HepG2 (cell line): ENCODE measurements at regions not wholly inside any gene's neighbourhood (a gene's known extent, or its start where the extent isn't known, plus 50 kb on each side); places are given as distances from the start of the nearest gene placed in this dataset.

Experiments used
- ATAC-seq: fragments of 200-7000 bp; cut with Tn5 transposase; 3 replicates; pipeline ENCODE4 v1.9.1; 2020; ENCODE audit warnings: mild to moderate bottlenecking, moderate library complexity
- BruUV-seq: library from RNA; stranded (reverse); fragments of 400-500 nt; replicated peaks from 2 replicates; lab custom pipeline; 2021; lab: Mats Ljungman, UMichigan
- CTCF ChIA-PET: fragments of 300-600 bp; formaldehyde crosslinking; extraction: SDS; loops from one replicate; lab custom pipeline; 2021; ENCODE audit warnings: low total read pairs, inconsistent platforms, low intra/inter-chr PET ratio; lab: Yijun Ruan, JAX
- POLR2A ChIA-PET: fragments of 350-600 bp; sonication (Branson Sonifier 250); formaldehyde crosslinking; loops from one replicate; lab custom pipeline; 2020; ENCODE audit warnings: antibody characterized with exemption, inconsistent platforms; lab: Yijun Ruan, JAX
- DNase-seq: peaks from one replicate; pipeline ENCODE4 v3.0.0-alpha.2; 2015; ENCODE audit warnings: low spot score
- FAIRE-seq: peaks from 3 replicates; lab custom pipeline; 2011; peaks lifted over from hg19 to GRCh38; lab: Jason Lieb, UNC
- H2AFZ ChIP-seq: one replicate; pipeline ENCODE4 v1.6.1; 2011; ENCODE audit warnings: low read length, inconsistent platforms
- H3K27ac ChIP-seq: fragments of 300-600 bp; 3 replicates; pipeline ENCODE4 v1.8.0; 2011; ENCODE audit warnings: mixed run types, mild to moderate bottlenecking, mixed read lengths, low read length, inconsistent platforms; ENCODE audit not compliant: insufficient read depth; ENCODE audit errors: extremely low read length
- H3K27me3 ChIP-seq, 2 experiments: fragments of 200-600 bp in 1 of 2; 2 replicates in 1 of 2; 3 replicates in 1 of 2; pipeline versions ENCODE4 v1.6.0 to v1.8.0; 2011; ENCODE audit warnings: low read length in 2 of 2, mild to moderate bottlenecking in 2 of 2, moderate library complexity in 2 of 2, inconsistent platforms in 1 of 2; ENCODE audit not compliant: insufficient read depth in 2 of 2, control insufficient read depth in 1 of 2
- H3K36me3 ChIP-seq, 2 experiments: fragments of 200-600 bp in 1 of 2; replicated peaks in 1 of 2; 2 replicates in 1 of 2; 3 replicates in 1 of 2; pipeline versions ENCODE4 v1.5.1 to v1.8.0; 2011; ENCODE audit warnings: low read length in 2 of 2, inconsistent platforms in 1 of 2; ENCODE audit not compliant: insufficient read depth in 2 of 2, control insufficient read depth in 1 of 2
- H3K4me1 ChIP-seq: 2 replicates; pipeline ENCODE4 v1.5.1; 2012; ENCODE audit warnings: low read length, inconsistent platforms; ENCODE audit not compliant: insufficient read depth
- H3K4me2 ChIP-seq: 2 replicates; pipeline ENCODE4 v1.6.0; 2011; ENCODE audit warnings: low read depth, low read length, inconsistent platforms
- H3K4me3 ChIP-seq, 3 experiments: fragments of 200-600 bp in 1 of 3; sonication (generic), shearing (Covaris generic) in 1 of 3; replicated peaks in 1 of 3; 2 replicates each; pipeline ENCODE4 v1.5.1; 2011 to 2016; ENCODE audit warnings: low read length in 3 of 3, inconsistent platforms in 2 of 3, low read depth in 2 of 3, mild to moderate bottlenecking in 2 of 3, control low read depth in 1 of 3, mixed read lengths in 1 of 3; ENCODE audit not compliant: insufficient read depth in 1 of 3
- H3K79me2 ChIP-seq: one replicate; pipeline ENCODE4 v1.6.1; 2011; ENCODE audit warnings: low read length, inconsistent platforms; ENCODE audit not compliant: insufficient read depth
- H3K9ac ChIP-seq: 2 replicates; pipeline ENCODE4 v1.6.0; 2011; ENCODE audit warnings: mild to moderate bottlenecking, low read depth, low read length, inconsistent platforms; ENCODE audit not compliant: insufficient read depth
- H3K9me3 ChIP-seq: 2 replicates; pipeline ENCODE4 v1.5.1; 2012; ENCODE audit warnings: mild to moderate bottlenecking, low read length
- H4K20me1 ChIP-seq: 2 replicates; pipeline ENCODE4 v1.6.0; 2011; ENCODE audit warnings: inconsistent platforms, mild to moderate bottlenecking, low read length, moderate library complexity; ENCODE audit not compliant: insufficient read depth
- ARID5B ChIP-seq: IDR thresholded peaks from 2 replicates; pipeline ENCODE4 v1.4.0; 2020; ENCODE audit warnings: mild to moderate bottlenecking, missing genetic modification reagents
- DMAP1 ChIP-seq: IDR thresholded peaks from 2 replicates; pipeline ENCODE4 v1.6.1; 2016
- FOSL1 ChIP-seq: sonication (generic); formaldehyde crosslinking; IDR thresholded peaks from 2 replicates; pipeline ENCODE4 v1.9.0; 2021; ENCODE audit warnings: missing genetic modification reagents, borderline replicate concordance
- KLF15 ChIP-seq: sonication (generic); formaldehyde crosslinking; IDR thresholded peaks from 2 replicates; pipeline ENCODE4 v1.8.1; 2023; ENCODE audit warnings: borderline replicate concordance, mild to moderate bottlenecking, inconsistent platforms, missing genetic modification reagents, mixed read lengths
- MAFG ChIP-seq: sonication (generic); formaldehyde crosslinking; IDR thresholded peaks from 2 replicates; pipeline ENCODE4 v1.5.1; 2020; ENCODE audit warnings: mild to moderate bottlenecking, missing genetic modification reagents
- RAD51 ChIP-seq: fragments of 450-650 bp; IDR thresholded peaks from 2 replicates; pipeline ENCODE4 v1.6.1; 2016; ENCODE audit warnings: borderline replicate concordance
- REL ChIP-seq: sonication (generic); formaldehyde crosslinking; conservative IDR thresholded peaks from 2 replicates; pipeline ENCODE4 v1.8.0; 2022; ENCODE audit warnings: mild to moderate bottlenecking, missing genetic modification reagents, moderate library complexity
- ZNF253 ChIP-seq: sonication (generic); formaldehyde crosslinking; IDR thresholded peaks from 2 replicates; pipeline ENCODE4 v1.8.0; 2022; ENCODE audit warnings: mild to moderate bottlenecking, missing genetic modification reagents, borderline replicate concordance
- ZNF260 ChIP-seq: sonication (generic); formaldehyde crosslinking; IDR thresholded peaks from 2 replicates; pipeline ENCODE4 v1.4.0; 2020; ENCODE audit warnings: missing genetic modification reagents, low read depth, mild to moderate bottlenecking, borderline replicate concordance
- ZNF556 ChIP-seq: sonication (generic); formaldehyde crosslinking; IDR thresholded peaks from 2 replicates; pipeline ENCODE4 v1.4.0; 2020; ENCODE audit warnings: mild to moderate bottlenecking, missing genetic modification reagents, borderline replicate concordance
- ZNF720 ChIP-seq: sonication (generic); formaldehyde crosslinking; IDR thresholded peaks from 2 replicates; pipeline ENCODE4 v1.4.0; 2020; ENCODE audit warnings: missing genetic modification reagents
- ZNF749 ChIP-seq: sonication (generic); formaldehyde crosslinking; IDR thresholded peaks from 2 replicates; pipeline ENCODE4 v1.8.0; 2022; ENCODE audit warnings: mild to moderate bottlenecking, missing genetic modification reagents, moderate library complexity, borderline replicate concordance
- ZNF75D ChIP-seq: sonication (generic); formaldehyde crosslinking; IDR thresholded peaks from 2 replicates; pipeline ENCODE4 v1.8.1; 2023; ENCODE audit warnings: missing genetic modification reagents, mild to moderate bottlenecking, borderline replicate concordance
- ZNF790 ChIP-seq: sonication (generic); formaldehyde crosslinking; IDR thresholded peaks from 2 replicates; pipeline ENCODE4 v1.8.0; 2022; ENCODE audit warnings: missing genetic modification reagents, mild to moderate bottlenecking, borderline replicate concordance
- WGBS: methylation state at CpG from one replicate; pipeline ENCODE4 v1.1.6; 2017; ENCODE audit warnings: low lambda C conversion rate; 5-methylcytosine and 5-hydroxymethylcytosine counted together
- in situ Hi-C: cut with HindIII; loops from 2 replicates; pipeline ENCODE4 v1.10.0; 2017; ENCODE audit warnings: low pct_unique_long_range_greater_than_20kb; ENCODE audit not compliant: extremely low pct_ligation_motif_present
- intact Hi-C: fragments of 100-400 bp; cut with micrococcal nuclease; formaldehyde crosslinking; loops from one replicate; pipeline ENCODE4 v1.10.0; 2022; ENCODE audit not compliant: unreplicated experiment

- H3K27me3 ChIP-seq = peaks cover 1 to 8% of the 10 kb centered on the region in 2 experiments; a peak in 2 of 5 replicates
- no peaks in the 10 kb centered on the region for H4K20me1 ChIP-seq
- ATAC-seq = no peak
- no peak overlapping the region for H3K27ac ChIP-seq
- no peaks in the 10 kb centered on the region for H3K79me2 ChIP-seq
- H3K4me2 ChIP-seq = no peak overlapping the region
- CTCF ChIA-PET = no interaction called here
- H3K9me3 ChIP-seq = no peaks in the 10 kb centered on the region
- no peaks in the 10 kb centered on the region for H3K4me1 ChIP-seq
- no TSS peak for BruUV-seq
- H3K36me3 ChIP-seq = no peaks in the 10 kb centered on the region
- in situ Hi-C loops = no loop called here
- H2AFZ ChIP-seq = no peak overlapping the region
- DNase-seq = no peak
- TF ChIP-seq ZNF260 (no peak), ZNF720 (no peak), MAFG (CRISPR knock-in tag) (no peak), ZNF790 (no peak), DMAP1 (CRISPR knock-in tag) (no peak), ZNF556 (CRISPR knock-in tag) (no peak), KLF15 (CRISPR knock-in tag) (no peak), ZNF75D (CRISPR knock-in tag) (no peak), ZNF253 (no peak), ZNF749 (CRISPR knock-in tag) (no peak), FOSL1 (CRISPR knock-in tag) (no peak), REL (CRISPR knock-in tag) (no peak), RAD51 (no peak), ARID5B (CRISPR knock-in tag) (no peak)
- TF ChIP-seq, all 625 proteins: peak for 0
- Histone ChIP-seq H3K4me3 (no peak overlapping the region), H3K9ac (no peak overlapping the region)
- POLR2A ChIA-PET = no interaction called here
- intact Hi-C loops = no loop called here
- FAIRE-seq = no peak
- WGBS = 15% methylated on average over 4 of the region's 5 CpGs
Measured at GRCh38 chr10:124329941-124330340, 88.8 kb downstream of the OAT start.
